ENCODE measurements at regions not wholly inside any gene's neighbourhood (a gene's known extent, or its start where the extent isn't known, plus 50 kb on each side); places are given as distances from the start of the nearest gene placed in this dataset.

GRCh38 chr22:48564995-48565394, 1262.7 kb downstream of the BRD1 start:
- Histone ChIP-seq H3K27ac (ENCODE audit: extremely low read length, insufficient read depth, low read length) (no peak overlapping the region), H3K4me3 (replicated peaks in 1 of 3; ENCODE audit: insufficient read depth in 1 of 3, low read depth in 2 of 3, low read length in 3 of 3) (no peak overlapping the region), H3K4me1 (ENCODE audit: insufficient read depth, low read length) (peaks cover 6% of the 10 kb centered on the region; the same call in 1 of the 2 replicates), H4K20me1 (ENCODE audit: insufficient read depth, low read length) (peaks cover 2% of the 10 kb centered on the region; the same call in 1 of the 2 replicates), H3K9ac (ENCODE audit: insufficient read depth, low read depth, low read length) (no peak overlapping the region), H3K79me2 (ENCODE audit: insufficient read depth, low read length) (no peaks in the 10 kb centered on the region), H3K4me2 (ENCODE audit: low read depth, low read length) (no peak overlapping the region), H3K36me3 (replicated peaks in 1 of 2; ENCODE audit: control insufficient read depth in 1 of 2, insufficient read depth in 2 of 2, low read length in 2 of 2) (no peaks in the 10 kb centered on the region), H3K27me3 (ENCODE audit: control insufficient read depth in 1 of 2, insufficient read depth in 2 of 2, low read length in 2 of 2) (peaks cover 4 to 49% of the 10 kb centered on the region in 2 experiments), H2AFZ (ENCODE audit: low read length) (no peak overlapping the region), H3K9me3 (ENCODE audit: low read length) (no peaks in the 10 kb centered on the region; the same call in 1 of the 2 replicates)
- ATAC-seq, result no peak
- WGBS (ENCODE audit: low lambda C conversion rate), result 0% methylated on average over 6 of the region's 10 CpGs
- BruUV-seq (replicated peaks), result no TSS peak
- FAIRE-seq, result no peak
- ChIA-PET CTCF (ENCODE audit: low intra/inter-chr PET ratio, low total read pairs) (no interaction called here), POLR2A (no interaction called here)
- TF ChIP-seq XRCC5 (optimal IDR thresholded peaks at IDR 0.05; ENCODE audit: low read length) (no peak), ZNF256 (CRISPR knock-in tag; conservative IDR thresholded peaks at IDR 0.05) (no peak), SOX6 (IDR thresholded peaks at IDR 0.05) (no peak), SOX6 (CRISPR knock-in tag; IDR thresholded peaks at IDR 0.05) (no peak), YEATS2 (CRISPR knock-in tag; IDR thresholded peaks at IDR 0.05; ENCODE audit: borderline replicate concordance) (no peak), ZNF431 (CRISPR knock-in tag; IDR thresholded peaks at IDR 0.05; ENCODE audit: borderline replicate concordance, low read depth) (no peak), ZNF12 (CRISPR knock-in tag; IDR thresholded peaks at IDR 0.05) (no peak), HNF1B (CRISPR knock-in tag; IDR thresholded peaks at IDR 0.05) (no peak), SKIL (CRISPR knock-in tag; IDR thresholded peaks at IDR 0.05; ENCODE audit: borderline replicate concordance) (no peak), PITX1 (CRISPR knock-in tag; IDR thresholded peaks at IDR 0.05) (no peak), ETV5 (CRISPR knock-in tag; IDR thresholded peaks at IDR 0.05; ENCODE audit: borderline replicate concordance) (no peak), EEA1 (CRISPR knock-in tag; IDR thresholded peaks at IDR 0.05; ENCODE audit: borderline replicate concordance) (no peak)
- intact Hi-C loops (cut with micrococcal nuclease; ENCODE audit: unreplicated experiment), result no loop called here
- no peak for DNase-seq (ENCODE audit: low spot score)
- in situ Hi-C loops (cut with HindIII; ENCODE audit: extremely low pct_ligation_motif_present, low pct_unique_long_range_greater_than_20kb), result loop anchor here (25.0 kb wide), 1 partner anchor 747 kb away; no protein-coding TSS in a partner anchor

All from HepG2 (cell line).